Type B pancreatic cell (in vitro differentiated cells): ENCODE measurements at regions not wholly inside any gene's neighbourhood (a gene's known extent, or its start where the extent isn't known, plus 50 kb on each side); places are given as distances from the start of the nearest gene placed in this dataset.

Experiments
- DNase-seq: peaks from one replicate; pipeline ENCODE4 v3.0.0; 2021; ENCODE audit warnings: mixed read lengths; ENCODE audit not compliant: unreplicated experiment; ENCODE audit errors: extremely low spot score
- H3K27ac Mint-ChIP-seq: 2 replicates; pipeline ENCODE4 v1.8.0; 2021; ENCODE audit warnings: mild to moderate bottlenecking, mixed read lengths
- H3K27me3 Mint-ChIP-seq: 2 replicates; pipeline ENCODE4 v1.8.0; 2021; ENCODE audit warnings: mixed read lengths
- H3K36me3 Mint-ChIP-seq: 2 replicates; pipeline ENCODE4 v1.8.0; 2021; ENCODE audit warnings: mixed read lengths
- H3K4me1 Mint-ChIP-seq: one replicate; pipeline ENCODE4 v1.8.0; 2021; ENCODE audit warnings: mixed read lengths; ENCODE audit not compliant: unreplicated experiment
- H3K4me3 Mint-ChIP-seq: 2 replicates; pipeline ENCODE4 v1.8.0; 2021; ENCODE audit warnings: mild to moderate bottlenecking, mixed read lengths
- H3K9me3 Mint-ChIP-seq: 2 replicates; pipeline ENCODE4 v1.8.0; 2021; ENCODE audit warnings: mixed read lengths
- TF ChIP-seq, protein P1 (sequence below): fragments of 200-600 bp; sonication (generic); conservative IDR thresholded peaks from 2 replicates; pipeline ENCODE4 v1.5.0; 2021; ENCODE audit warnings: antibody characterized with exemption, mild to moderate bottlenecking

DNA sequence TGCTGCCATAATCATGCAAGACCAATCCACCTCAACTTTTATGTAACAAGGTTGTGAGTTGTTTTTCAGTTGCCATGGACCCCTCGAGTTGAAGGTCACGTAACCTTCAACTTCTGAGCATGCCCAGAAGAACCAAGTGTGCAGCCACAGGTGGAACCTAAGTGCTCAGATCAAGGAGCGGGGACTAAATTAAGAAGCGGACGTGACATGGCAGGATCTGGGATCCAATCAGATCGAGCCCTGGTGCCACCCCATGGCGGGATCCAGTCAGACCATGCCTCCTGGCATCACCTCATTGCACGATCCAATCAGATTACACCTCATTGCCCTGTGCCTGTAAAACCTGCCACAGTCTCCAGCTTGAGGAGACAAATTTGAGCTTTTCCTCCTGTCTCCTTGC is 204.5 kb upstream of the CDH5 start:
- peaks cover 9% of the 10 kb centered on the region for H3K4me1 Mint-ChIP-seq

DNA sequence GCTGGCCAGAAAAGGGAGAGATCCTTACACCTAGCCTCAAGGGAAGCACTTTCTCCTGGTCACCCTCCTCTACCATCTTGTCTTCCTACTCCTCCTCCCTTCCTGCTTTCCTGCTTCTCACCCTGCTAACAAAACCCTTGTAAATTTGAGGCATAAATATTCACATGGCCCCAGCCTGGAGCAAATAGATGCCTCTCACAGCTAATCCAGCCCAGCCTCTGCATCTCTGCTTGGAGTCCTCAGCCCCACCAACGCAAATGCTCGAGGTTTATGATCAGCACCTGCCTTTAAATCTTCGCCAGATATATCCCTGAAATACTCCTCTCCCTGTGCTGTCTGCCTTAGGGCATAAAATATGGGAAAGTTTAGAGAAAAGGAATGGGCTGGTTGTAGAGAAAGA is 205.2 kb upstream of the CDH5 start:
- H3K4me1 Mint-ChIP-seq = peaks cover 9% of the 10 kb centered on the region
- peaks cover 39% of the 10 kb centered on the region for H3K27me3 Mint-ChIP-seq
- H3K4me3 Mint-ChIP-seq = no peak overlapping the region
- TF ChIP-seq, protein P1, sequence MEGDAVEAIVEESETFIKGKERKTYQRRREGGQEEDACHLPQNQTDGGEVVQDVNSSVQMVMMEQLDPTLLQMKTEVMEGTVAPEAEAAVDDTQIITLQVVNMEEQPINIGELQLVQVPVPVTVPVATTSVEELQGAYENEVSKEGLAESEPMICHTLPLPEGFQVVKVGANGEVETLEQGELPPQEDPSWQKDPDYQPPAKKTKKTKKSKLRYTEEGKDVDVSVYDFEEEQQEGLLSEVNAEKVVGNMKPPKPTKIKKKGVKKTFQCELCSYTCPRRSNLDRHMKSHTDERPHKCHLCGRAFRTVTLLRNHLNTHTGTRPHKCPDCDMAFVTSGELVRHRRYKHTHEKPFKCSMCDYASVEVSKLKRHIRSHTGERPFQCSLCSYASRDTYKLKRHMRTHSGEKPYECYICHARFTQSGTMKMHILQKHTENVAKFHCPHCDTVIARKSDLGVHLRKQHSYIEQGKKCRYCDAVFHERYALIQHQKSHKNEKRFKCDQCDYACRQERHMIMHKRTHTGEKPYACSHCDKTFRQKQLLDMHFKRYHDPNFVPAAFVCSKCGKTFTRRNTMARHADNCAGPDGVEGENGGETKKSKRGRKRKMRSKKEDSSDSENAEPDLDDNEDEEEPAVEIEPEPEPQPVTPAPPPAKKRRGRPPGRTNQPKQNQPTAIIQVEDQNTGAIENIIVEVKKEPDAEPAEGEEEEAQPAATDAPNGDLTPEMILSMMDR = no peak
- H3K9me3 Mint-ChIP-seq = no peaks in the 10 kb centered on the region
- no peak for DNase-seq
- no peaks in the 10 kb centered on the region for H3K36me3 Mint-ChIP-seq
- no peak overlapping the region for H3K27ac Mint-ChIP-seq

More for the DNA sequence above, 204.5 kb upstream of the CDH5 start:
- H3K27ac Mint-ChIP-seq = no peak overlapping the region
- no peak overlapping the region for H3K4me3 Mint-ChIP-seq
- H3K9me3 Mint-ChIP-seq = no peaks in the 10 kb centered on the region
- TF ChIP-seq, protein P1 = no peak
- H3K27me3 Mint-ChIP-seq = peaks cover 39% of the 10 kb centered on the region
- DNase-seq = no peak
- no peaks in the 10 kb centered on the region for H3K36me3 Mint-ChIP-seq

DNA sequence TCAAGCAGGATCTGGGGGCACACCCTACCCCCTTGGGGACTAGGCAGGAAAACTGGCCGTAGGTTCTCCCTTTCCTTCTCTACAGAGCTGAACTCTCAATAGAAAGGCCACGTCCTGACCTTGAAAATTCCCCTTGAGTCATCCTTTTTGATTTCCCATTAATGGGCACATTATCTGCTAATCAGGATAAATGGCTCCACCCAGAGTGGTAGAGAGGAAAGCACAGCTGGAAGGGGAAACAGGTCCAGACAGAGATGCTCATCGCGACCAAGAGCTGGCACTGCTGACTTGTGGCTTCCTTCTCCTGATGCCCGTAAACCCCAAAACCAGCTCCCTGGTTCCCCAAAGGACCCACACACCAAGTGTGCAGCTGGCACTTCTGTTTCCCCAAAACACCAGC is 206.5 kb upstream of the CDH5 start:
- H3K27me3 Mint-ChIP-seq = peaks cover 37% of the 10 kb centered on the region
- H3K9me3 Mint-ChIP-seq = no peaks in the 10 kb centered on the region
- H3K27ac Mint-ChIP-seq = no peak overlapping the region
- H3K4me1 Mint-ChIP-seq = peaks cover 2% of the 10 kb centered on the region
- no peak for DNase-seq
- TF ChIP-seq, protein P1 = no peak
- no peak overlapping the region for H3K4me3 Mint-ChIP-seq
- H3K36me3 Mint-ChIP-seq = no peaks in the 10 kb centered on the region

DNA sequence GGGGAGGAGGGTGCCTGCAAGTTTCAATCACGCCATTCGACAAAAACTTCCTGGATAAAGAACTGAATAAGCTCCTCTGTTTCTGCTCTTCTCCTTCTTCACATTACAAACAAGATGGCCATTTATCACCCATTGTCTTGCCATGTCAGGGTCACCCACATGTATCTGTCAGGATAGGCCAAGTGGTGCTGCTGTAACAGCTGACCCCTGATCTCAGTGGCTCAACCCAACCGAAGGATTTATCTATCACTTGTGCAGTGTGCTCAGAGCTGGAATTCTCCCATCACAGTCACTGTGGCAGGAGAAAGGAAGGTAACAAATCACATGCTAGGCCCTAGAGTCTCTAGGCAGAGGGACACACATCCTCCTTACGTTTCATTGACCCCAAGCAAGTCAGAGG is 210.0 kb upstream of the CDH5 start:
- TF ChIP-seq, protein P1 = no peak
- Mint-ChIP-seq H3K4me3 (no peak overlapping the region), H3K36me3 (no peaks in the 10 kb centered on the region), H3K4me1 (peaks cover 9% of the 10 kb centered on the region), H3K27me3 (peaks cover 17% of the 10 kb centered on the region), H3K9me3 (no peaks in the 10 kb centered on the region), H3K27ac (no peak overlapping the region)
- no peak for DNase-seq

DNA sequence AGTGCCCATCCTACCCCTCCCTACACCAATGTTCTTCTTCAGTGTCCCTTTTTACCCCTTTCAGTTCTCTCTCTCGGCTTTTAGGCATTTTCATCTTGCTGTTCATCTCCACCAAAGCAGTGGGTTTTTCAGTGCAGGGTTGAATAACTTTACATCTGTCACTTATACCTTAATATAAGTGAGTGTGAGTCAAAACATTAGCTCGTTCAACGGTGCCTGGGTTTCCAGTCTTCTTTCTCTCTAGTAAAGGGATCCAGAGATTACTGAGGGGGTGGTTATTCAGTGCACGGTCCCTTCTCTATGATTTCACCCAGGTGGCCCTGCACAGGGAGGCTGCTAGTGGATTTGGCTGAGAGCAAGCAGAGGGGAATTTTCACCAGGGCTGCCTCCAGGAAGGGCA is 210.6 kb upstream of the CDH5 start:
- peaks cover 13% of the 10 kb centered on the region for H3K4me1 Mint-ChIP-seq
- no peaks in the 10 kb centered on the region for H3K9me3 Mint-ChIP-seq
- H3K27me3 Mint-ChIP-seq = peaks cover 10% of the 10 kb centered on the region
- no peak overlapping the region for H3K27ac Mint-ChIP-seq
- H3K4me3 Mint-ChIP-seq = no peak overlapping the region
- DNase-seq = no peak
- no peaks in the 10 kb centered on the region for H3K36me3 Mint-ChIP-seq
- TF ChIP-seq, protein P1 = no peak

DNA sequence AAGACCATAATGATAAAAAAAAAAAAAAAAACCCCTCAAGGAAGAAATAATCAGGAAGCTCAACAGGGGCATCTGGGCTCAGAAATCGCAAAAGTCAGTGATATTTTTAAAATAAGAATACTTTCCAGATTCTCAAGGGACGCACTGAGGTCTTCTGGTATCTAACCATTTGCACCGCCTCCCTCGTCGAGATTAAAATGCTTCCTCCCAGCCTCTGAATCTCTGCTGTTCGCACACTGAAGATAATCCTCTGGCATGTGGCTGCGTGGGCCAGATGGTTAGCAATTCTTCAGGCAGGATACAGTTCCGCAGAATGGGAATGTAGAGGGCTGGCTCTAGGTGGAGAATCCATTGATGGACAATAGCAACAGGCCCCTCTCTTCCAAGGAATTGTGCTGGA is 211.7 kb upstream of the CDH5 start:
- Mint-ChIP-seq H3K4me3 (no peak overlapping the region), H3K27ac (no peak overlapping the region), H3K9me3 (peaks cover 5% of the 10 kb centered on the region), H3K36me3 (no peaks in the 10 kb centered on the region), H3K4me1 (peaks cover 24% of the 10 kb centered on the region), H3K27me3 (peaks cover 3% of the 10 kb centered on the region)
- DNase-seq = no peak
- TF ChIP-seq, protein P1 = no peak
